Ovary (tissue), 7 donors: ENCODE measurements at regions not wholly inside any gene's neighbourhood (a gene's known extent, or its start where the extent isn't known, plus 50 kb on each side); places are given as distances from the start of the nearest gene placed in this dataset.

Source experiments
- DNase-seq, 5 donors: peaks; one replicate each; pipeline ENCODE4 v3.0.0-alpha.2; 2019 to 2020
- H3K27ac ChIP-seq, 2 donors: fragments of 200-600 bp; one replicate each; pipeline versions ENCODE4 v1.5.1 to v1.8.0; 2019 to 2022
- H3K27me3 ChIP-seq: fragments of 200-600 bp; one replicate; pipeline ENCODE4 v1.8.0; 2022
- H3K36me3 ChIP-seq: fragments of 200-600 bp; sonication (generic); one replicate; pipeline ENCODE4 v1.5.1; 2019
- H3K4me1 ChIP-seq: one replicate; pipeline ENCODE4 v1.8.1; 2013; ENCODE audit warnings: mild to moderate bottlenecking, moderate library complexity; ENCODE audit not compliant: insufficient read depth
- H3K4me3 ChIP-seq: fragments of 200-600 bp; sonication (generic); one replicate; pipeline ENCODE4 v1.5.1; 2017
- H3K9me3 ChIP-seq, 2 donors: fragments of 200-600 bp in 1 of 2; sonication (generic) in 1 of 2; one replicate each; pipeline versions ENCODE4 v1.5.1 to v1.8.1; 2013 to 2019; ENCODE audit warnings: mild to moderate bottlenecking in 1 of 2, moderate library complexity in 1 of 2
- CTCF ChIP-seq, 3 donors: fragments of 450-650 bp in 2 of 3; fragments of 200-600 bp in 1 of 3; IDR thresholded peaks; one replicate each; pipeline versions ENCODE4 v1.5.1 to v1.8.0; 2016 to 2022; ENCODE audit warnings: antibody characterized with exemption in 3 of 3, mild to moderate bottlenecking in 1 of 3
- EP300 ChIP-seq: sonication (generic); formaldehyde crosslinking; IDR thresholded peaks from one replicate; pipeline ENCODE4 v1.6.1; 2017; ENCODE audit warnings: antibody characterized with exemption
- POLR2A ChIP-seq: fragments of 450-650 bp; IDR thresholded peaks from one replicate; pipeline ENCODE4 v1.6.1; 2017; ENCODE audit warnings: antibody characterized with exemption, mild to moderate bottlenecking, moderate library complexity
- WGBS, 3 donors: extraction: QIAGEN DNeasy Blood & Tissue Kit in 1 of 3; methylation state at CpG; one replicate each; pipeline versions ENCODE4 v1.1.5 to v1.1.7; 2013 to 2017; 5-methylcytosine and 5-hydroxymethylcytosine counted together
- intact Hi-C, 4 donors: fragments of 100-400 bp; cut with DNase I; formaldehyde crosslinking; loops; one replicate each; pipeline versions ENCODE4 v1.11.0 to v1.15.1; 2022 to 2023
- donor health status: DM: no; HTN: no; CAD: no; lungs with moderate emphysema.
- donor health status: DM: no; HTN: no; CAD: no.
- donor health status: Bipolar disorder and iron deficiency.
- donor health status: DM: no; HTN: no; CAD: no.
- donor health status: DM: yes; HTN: yes; CAD: no.

GRCh38 chr1:9422911-9423505 is 116.3 kb upstream of the SLC25A33 start:
- TF ChIP-seq POLR2A (no peak), EP300 (no peak), CTCF (IDR thresholded peaks at IDR 0.05) (no peak)
- H3K9me3 ChIP-seq, result no peaks in the 10 kb centered on the region
- H3K4me1 ChIP-seq, result no peaks in the 10 kb centered on the region
- H3K27me3 ChIP-seq, result no peaks in the 10 kb centered on the region
- WGBS, 3 donors, result 87 to 93% (median 93%) methylated on average over 12 of the region's 12 CpGs
- no peak for DNase-seq
- H3K36me3 ChIP-seq, result no peaks in the 10 kb centered on the region
- no peak overlapping the region for H3K27ac ChIP-seq
- intact Hi-C loops, result no loop called here
- H3K4me3 ChIP-seq, result no peak overlapping the region

- 27 to 33% (median 30%) methylated on average over 4 of the region's 4 CpGs for WGBS, 3 donors
- no peaks in the 10 kb centered on the region for H3K4me1 ChIP-seq
- DNase-seq, result no peak
- H3K27me3 ChIP-seq, result no peaks in the 10 kb centered on the region
- H3K9me3 ChIP-seq, result no peaks in the 10 kb centered on the region
- H3K4me3 ChIP-seq, result no peak overlapping the region
- TF ChIP-seq EP300 (no peak), CTCF (IDR thresholded peaks at IDR 0.05) (no peak), POLR2A (no peak)
- H3K27ac ChIP-seq, result no peak overlapping the region
- intact Hi-C loops, result no loop called here
- no peaks in the 10 kb centered on the region for H3K36me3 ChIP-seq
These were observed 115.0 kb upstream of the SLC25A33 start for GRCh38 chr1:9424261-9424660.

GRCh38 chr1:9425859-9426258 is 113.4 kb upstream of the SLC25A33 start:
- Histone ChIP-seq H3K36me3 (no peaks in the 10 kb centered on the region), H3K4me1 (no peaks in the 10 kb centered on the region), H3K27me3 (no peaks in the 10 kb centered on the region), H3K9me3 (no peaks in the 10 kb centered on the region), H3K4me3 (no peak overlapping the region), H3K27ac (no peak overlapping the region)
- 63 to 67% (median 65%) methylated on average over 7 of the region's 7 CpGs for WGBS, 3 donors
- intact Hi-C loops, result no loop called here
- no peak for TF ChIP-seq POLR2A
- DNase-seq, result no peak

- H3K27ac ChIP-seq, result no peak overlapping the region
- TF ChIP-seq CTCF (IDR thresholded peaks at IDR 0.05), result no peak
- TF ChIP-seq POLR2A, result no peak
- TF ChIP-seq EP300, result no peak
- 25 to 45% (median 28%) methylated on average over 13 of the region's 13 CpGs for WGBS, 3 donors
- H3K4me3 ChIP-seq, result no peak overlapping the region
- intact Hi-C loops, result no loop called here
- H3K9me3 ChIP-seq, result no peaks in the 10 kb centered on the region
- H3K27me3 ChIP-seq, result no peaks in the 10 kb centered on the region
- no peaks in the 10 kb centered on the region for H3K4me1 ChIP-seq
- no peaks in the 10 kb centered on the region for H3K36me3 ChIP-seq
- DNase-seq, result no peak
These were observed 113.0 kb upstream of the SLC25A33 start for GRCh38 chr1:9426291-9426711.

GRCh38 chr1:9427388-9427787 is 111.9 kb upstream of the SLC25A33 start:
- H3K27me3 ChIP-seq, result no peaks in the 10 kb centered on the region
- no peaks in the 10 kb centered on the region for H3K4me1 ChIP-seq
- no peaks in the 10 kb centered on the region for H3K9me3 ChIP-seq
- no peak overlapping the region for H3K4me3 ChIP-seq
- WGBS, 3 donors, result 85 to 94% (median 86%) methylated on average over 2 of the region's 2 CpGs
- no peak overlapping the region for H3K27ac ChIP-seq
- TF ChIP-seq POLR2A (no peak), EP300 (no peak), CTCF (IDR thresholded peaks at IDR 0.05) (no peak)
- no peak for DNase-seq
- intact Hi-C loops, result no loop called here
- H3K36me3 ChIP-seq, result no peaks in the 10 kb centered on the region
